Prostate gland (tissue), 2 donors: ENCODE measurements at regions not wholly inside any gene's neighbourhood (a gene's known extent, or its start where the extent isn't known, plus 50 kb on each side); places are given as distances from the start of the nearest gene placed in this dataset.

Experiments
- DNase-seq: peaks from one replicate; pipeline ENCODE4 v3.0.0-alpha.2; 2019; ENCODE audit warnings: low spot score
- H3K27ac ChIP-seq, 2 donors: fragments of 200-600 bp; sonication (generic); 2 replicates each; pipeline ENCODE4 v1.5.1; 2017 to 2019
- H3K27me3 ChIP-seq: fragments of 200-600 bp; sonication (generic); replicated peaks from 2 replicates; pipeline ENCODE4 v1.5.1; 2019; ENCODE audit not compliant: insufficient read depth
- H3K36me3 ChIP-seq, 2 donors: fragments of 200-600 bp; sonication (generic); 1 replicate in 1 of 2; 2 replicates in 1 of 2; pipeline versions ENCODE4 v1.5.1 to v1.8.1; 2017 to 2019
- H3K4me1 ChIP-seq: fragments of 200-600 bp; sonication (generic); replicated peaks from 2 replicates; pipeline ENCODE4 v1.5.1; 2019
- H3K4me3 ChIP-seq, 2 donors: fragments of 200-600 bp; sonication (generic); 2 replicates each; pipeline ENCODE4 v1.5.1; 2017 to 2019
- H3K9me3 ChIP-seq: fragments of 200-600 bp; sonication (generic); 2 replicates; pipeline ENCODE4 v1.5.1; 2017
- POLR2A ChIP-seq: fragments of 450-650 bp; IDR thresholded peaks from one replicate; pipeline ENCODE4 v1.6.1; 2016; ENCODE audit warnings: antibody characterized with exemption, mild to moderate bottlenecking
- POLR2AphosphoS5 ChIP-seq: sonication (generic); formaldehyde crosslinking; IDR thresholded peaks from one replicate; pipeline ENCODE4 v1.6.1; 2017; ENCODE audit warnings: antibody characterized with exemption
- WGBS: methylation state at CpG from one replicate; pipeline ENCODE4 v1.1.5; 2018; 5-methylcytosine and 5-hydroxymethylcytosine counted together
- intact Hi-C: fragments of 100-400 bp; cut with DNase I; formaldehyde crosslinking; loops from one replicate; pipeline ENCODE4 v1.14.2; 2022
- TF ChIP-seq, protein P1 (sequence below), 4 experiments: fragments of 200-600 bp in 2 of 4; fragments of 450-650 bp in 2 of 4; sonication (generic) in 2 of 4; IDR thresholded peaks; 1 replicate in 3 of 4; 2 replicates in 1 of 4; pipeline ENCODE4 v1.5.1; 2016 to 2019; ENCODE audit warnings: antibody characterized with exemption in 4 of 4, mild to moderate bottlenecking in 2 of 4, moderate library complexity in 2 of 4

GRCh38 chr2:192448881-192449280 is 254.1 kb upstream of the TMEFF2 start:
- H3K27me3 ChIP-seq, result no peaks in the 10 kb centered on the region
- 93% methylated on average over 1 of the region's 1 CpG for WGBS
- no peak for DNase-seq
- H3K9me3 ChIP-seq, result no peaks in the 10 kb centered on the region
- no peaks in the 10 kb centered on the region for H3K36me3 ChIP-seq
- TF ChIP-seq POLR2AphosphoS5, result no peak
- TF ChIP-seq POLR2A, result no peak
- TF ChIP-seq, protein P1, sequence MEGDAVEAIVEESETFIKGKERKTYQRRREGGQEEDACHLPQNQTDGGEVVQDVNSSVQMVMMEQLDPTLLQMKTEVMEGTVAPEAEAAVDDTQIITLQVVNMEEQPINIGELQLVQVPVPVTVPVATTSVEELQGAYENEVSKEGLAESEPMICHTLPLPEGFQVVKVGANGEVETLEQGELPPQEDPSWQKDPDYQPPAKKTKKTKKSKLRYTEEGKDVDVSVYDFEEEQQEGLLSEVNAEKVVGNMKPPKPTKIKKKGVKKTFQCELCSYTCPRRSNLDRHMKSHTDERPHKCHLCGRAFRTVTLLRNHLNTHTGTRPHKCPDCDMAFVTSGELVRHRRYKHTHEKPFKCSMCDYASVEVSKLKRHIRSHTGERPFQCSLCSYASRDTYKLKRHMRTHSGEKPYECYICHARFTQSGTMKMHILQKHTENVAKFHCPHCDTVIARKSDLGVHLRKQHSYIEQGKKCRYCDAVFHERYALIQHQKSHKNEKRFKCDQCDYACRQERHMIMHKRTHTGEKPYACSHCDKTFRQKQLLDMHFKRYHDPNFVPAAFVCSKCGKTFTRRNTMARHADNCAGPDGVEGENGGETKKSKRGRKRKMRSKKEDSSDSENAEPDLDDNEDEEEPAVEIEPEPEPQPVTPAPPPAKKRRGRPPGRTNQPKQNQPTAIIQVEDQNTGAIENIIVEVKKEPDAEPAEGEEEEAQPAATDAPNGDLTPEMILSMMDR (IDR thresholded peaks at IDR 0.05), result no peak
- no peak overlapping the region for H3K27ac ChIP-seq
- no peaks in the 10 kb centered on the region for H3K4me1 ChIP-seq
- H3K4me3 ChIP-seq, result no peak overlapping the region
- intact Hi-C loops, result no loop called here

GRCh38 chr2:192444286-192444838 is 249.6 kb upstream of the TMEFF2 start:
- WGBS, result 70% methylated on average over 7 of the region's 7 CpGs
- no peak overlapping the region for H3K4me3 ChIP-seq
- H3K27me3 ChIP-seq, result no peaks in the 10 kb centered on the region
- no peak for DNase-seq
- no peak overlapping the region for H3K27ac ChIP-seq
- TF ChIP-seq POLR2A (no peak), POLR2AphosphoS5 (no peak)
- TF ChIP-seq, protein P1 (IDR thresholded peaks at IDR 0.05), result no peak
- H3K36me3 ChIP-seq, result no peaks in the 10 kb centered on the region
- H3K4me1 ChIP-seq, result no peaks in the 10 kb centered on the region
- no peaks in the 10 kb centered on the region for H3K9me3 ChIP-seq
- intact Hi-C loops, result no loop called here

DNA sequence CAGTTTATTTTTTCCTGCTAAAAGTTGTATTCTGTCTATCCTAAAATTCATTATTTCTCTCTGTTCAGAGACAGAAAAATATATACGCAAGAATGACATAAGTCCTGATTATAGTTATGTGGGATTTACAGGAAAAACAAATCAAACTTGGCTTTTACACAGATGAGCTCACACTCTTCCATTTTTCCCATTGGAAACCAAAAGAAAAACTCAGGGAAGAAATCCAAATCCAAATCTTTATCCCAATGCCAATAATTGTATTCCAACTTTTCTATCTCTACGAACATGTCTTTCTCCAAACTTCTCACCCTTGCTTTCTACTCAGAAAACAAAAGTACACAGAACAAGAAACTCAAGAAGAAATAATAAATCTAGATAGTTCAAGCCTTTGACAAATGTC is 249.1 kb upstream of the TMEFF2 start:
- WGBS, result 84% methylated on average over 2 of the region's 2 CpGs
- H3K4me3 ChIP-seq, result no peak overlapping the region
- no peak overlapping the region for H3K27ac ChIP-seq
- no peak for DNase-seq
- TF ChIP-seq, protein P1 (IDR thresholded peaks at IDR 0.05), result no peak
- no peak for TF ChIP-seq POLR2A
- TF ChIP-seq POLR2AphosphoS5, result no peak
- intact Hi-C loops, result no loop called here
- no peaks in the 10 kb centered on the region for H3K36me3 ChIP-seq
- H3K27me3 ChIP-seq, result no peaks in the 10 kb centered on the region
- no peaks in the 10 kb centered on the region for H3K9me3 ChIP-seq
- H3K4me1 ChIP-seq, result no peaks in the 10 kb centered on the region

- H3K27me3 ChIP-seq, result no peaks in the 10 kb centered on the region
- intact Hi-C loops, result no loop called here
- 64% methylated on average over 1 of the region's 1 CpG for WGBS
- no peak overlapping the region for H3K27ac ChIP-seq
- peak; percentile 27 for TF ChIP-seq POLR2AphosphoS5
- TF ChIP-seq, protein P1 (IDR thresholded peaks at IDR 0.05), result no peak
- no peak overlapping the region for H3K4me3 ChIP-seq
- no peak for DNase-seq
- H3K36me3 ChIP-seq, result no peaks in the 10 kb centered on the region
- no peaks in the 10 kb centered on the region for H3K9me3 ChIP-seq
- no peaks in the 10 kb centered on the region for H3K4me1 ChIP-seq
Measured at GRCh38 chr2:192438239-192438638, 243.5 kb upstream of the TMEFF2 start.

- intact Hi-C loops, result no loop called here
- DNase-seq, result no peak
- Histone ChIP-seq H3K4me1 (no peaks in the 10 kb centered on the region), H3K27me3 (no peaks in the 10 kb centered on the region), H3K4me3 (no peak overlapping the region), H3K27ac (no peak overlapping the region), H3K9me3 (no peaks in the 10 kb centered on the region), H3K36me3 (no peaks in the 10 kb centered on the region)
- no peak for TF ChIP-seq POLR2AphosphoS5
- TF ChIP-seq POLR2A, result no peak
- TF ChIP-seq, protein P1 (IDR thresholded peaks at IDR 0.05), result no peak
- WGBS, result 48% methylated on average over 4 of the region's 4 CpGs
Measured at GRCh38 chr2:192437653-192438052, 242.9 kb upstream of the TMEFF2 start.
